ENCODE measurements at regions not wholly inside any gene's neighbourhood (a gene's known extent, or its start where the extent isn't known, plus 50 kb on each side); places are given as distances from the start of the nearest gene placed in this dataset.
"Not testable (repeated sequence)": the region's sequence is repeated elsewhere in the genome, so short reads cannot be mapped to it uniquely, and the experiment has no call there.

- DNase-seq (ENCODE audit: low spot score), result not testable (repeated sequence)
Measured at GRCh38 chr7:150046290-150047194, 172.8 kb downstream of the ATP6V0E2 start.

GRCh38 chr7:150047329-150047728 lies 173.6 kb downstream of the ATP6V0E2 start:
- DNase-seq (ENCODE audit: low spot score), result not testable (repeated sequence)

GRCh38 chr7:150047772-150048171 lies 174.0 kb downstream of the ATP6V0E2 start:
- DNase-seq (ENCODE audit: low spot score), result not testable (repeated sequence)

- DNase-seq (ENCODE audit: low spot score), result not testable (repeated sequence)
Measured at GRCh38 chr7:150048244-150049011, 174.7 kb downstream of the ATP6V0E2 start.

GRCh38 chr7:150049012-150049655 lies 175.4 kb downstream of the ATP6V0E2 start:
- not testable (repeated sequence) for DNase-seq (ENCODE audit: low spot score)

- not testable (repeated sequence) for DNase-seq (ENCODE audit: low spot score)
Measured at GRCh38 chr7:150053396-150053795, 179.6 kb downstream of the ATP6V0E2 start.

- DNase-seq (ENCODE audit: low spot score), result not testable (repeated sequence)
Measured at GRCh38 chr7:150054242-150054641, 180.5 kb downstream of the ATP6V0E2 start.

GRCh38 chr7:150060259-150061221 lies 186.8 kb downstream of the ATP6V0E2 start:
- not testable (repeated sequence) for DNase-seq (ENCODE audit: low spot score)

GRCh38 chr7:150063195-150063594 lies 189.4 kb downstream of the ATP6V0E2 start:
- DNase-seq (ENCODE audit: low spot score), result not testable (repeated sequence)

- DNase-seq (ENCODE audit: low spot score), result not testable (repeated sequence)
Measured at GRCh38 chr7:150069555-150070313, 196.0 kb downstream of the ATP6V0E2 start.

GRCh38 chr7:150077543-150077942 lies 203.8 kb downstream of the ATP6V0E2 start:
- not testable (repeated sequence) for DNase-seq (ENCODE audit: low spot score)

- not testable (repeated sequence) for DNase-seq (ENCODE audit: low spot score)
Measured at GRCh38 chr7:150081865-150082264, 208.1 kb downstream of the ATP6V0E2 start.

- not testable (repeated sequence) for DNase-seq (ENCODE audit: low spot score)
Measured at GRCh38 chr7:150084724-150085123, 211.0 kb downstream of the ATP6V0E2 start.

- not testable (repeated sequence) for DNase-seq (ENCODE audit: low spot score)
Measured at GRCh38 chr7:150087478-150087877, 213.7 kb downstream of the ATP6V0E2 start.

- not testable (repeated sequence) for DNase-seq (ENCODE audit: low spot score)
Measured at GRCh38 chr7:150089139-150089538, 215.4 kb downstream of the ATP6V0E2 start.

GRCh38 chr7:150090776-150091175 lies 217.0 kb downstream of the ATP6V0E2 start:
- not testable (repeated sequence) for DNase-seq (ENCODE audit: low spot score)

GRCh38 chr7:150093897-150094296 lies 220.1 kb downstream of the ATP6V0E2 start:
- DNase-seq (ENCODE audit: low spot score), result not testable (repeated sequence)

GRCh38 chr7:150096213-150096994 lies 222.6 kb downstream of the ATP6V0E2 start:
- not testable (repeated sequence) for DNase-seq (ENCODE audit: low spot score)

- DNase-seq (ENCODE audit: low spot score), result not testable (repeated sequence)
Measured at GRCh38 chr7:150098592-150098991, 224.6 kb upstream of the LRRC61 start.

All from CD4-positive, alpha-beta T cell treated with Interleukin-6 at 100 ng/mL for 8 hours (primary cell).